HG03280 (cell line): ENCODE measurements at regions not wholly inside any gene's neighbourhood (a gene's known extent, or its start where the extent isn't known, plus 50 kb on each side); places are given as distances from the start of the nearest gene placed in this dataset.

Experiments
- ATAC-seq: cut with Tn5 transposase; IDR thresholded peaks from one replicate; pipeline ENCODE4 v1.9.1; 2021; ENCODE audit warnings: mild to moderate bottlenecking, moderate library complexity; ENCODE audit not compliant: unreplicated experiment

- ATAC-seq, result no peak
These were observed 98.4 kb upstream of the GULP1 start for GRCh38 chr2:188193230-188193629.

- no peak for ATAC-seq
These were observed 95.2 kb upstream of the GULP1 start for GRCh38 chr2:188196343-188197008.

- ATAC-seq, result no peak
These were observed 92.0 kb upstream of the GULP1 start for GRCh38 chr2:188199716-188200128.

GRCh38 chr2:188201639-188202038, 90.0 kb upstream of the GULP1 start:
- ATAC-seq, result no peak

- ATAC-seq, result no peak
These were observed 88.9 kb upstream of the GULP1 start for GRCh38 chr2:188202777-188203176.

GRCh38 chr2:188203776-188204175, 87.9 kb upstream of the GULP1 start:
- no peak for ATAC-seq

- ATAC-seq, result no peak
These were observed 86.8 kb upstream of the GULP1 start for GRCh38 chr2:188204824-188205223.

- no peak for ATAC-seq
These were observed 84.1 kb upstream of the GULP1 start for GRCh38 chr2:188207554-188207953.

GRCh38 chr2:188209218-188209617, 82.5 kb upstream of the GULP1 start:
- no peak for ATAC-seq

- ATAC-seq, result no peak
These were observed 74.4 kb upstream of the GULP1 start for GRCh38 chr2:188217264-188217663.

- no peak for ATAC-seq
These were observed 72.1 kb upstream of the GULP1 start for GRCh38 chr2:188219541-188219940.

GRCh38 chr2:188220535-188220934, 71.1 kb upstream of the GULP1 start:
- no peak for ATAC-seq

- no peak for ATAC-seq
These were observed 64.0 kb upstream of the GULP1 start for GRCh38 chr2:188227713-188228112.

GRCh38 chr2:188235364-188235763, 56.3 kb upstream of the GULP1 start:
- ATAC-seq, result peak; percentile 84

GRCh38 chr2:188238386-188238785, 53.3 kb upstream of the GULP1 start:
- no peak for ATAC-seq
